GM12878 (cell line): ENCODE measurements at regions not wholly inside any gene's neighbourhood (a gene's known extent, or its start where the extent isn't known, plus 50 kb on each side); places are given as distances from the start of the nearest gene placed in this dataset.

ENCODE experiments used
- JUND ChIP-seq: IDR thresholded peaks from 2 replicates; pipeline ENCODE4 v1.6.1; 2012; ENCODE audit warnings: low read depth, mild to moderate bottlenecking, low read length, improper control_type of control experiment, moderate library complexity
- NFIC ChIP-seq: IDR thresholded peaks from 2 replicates; pipeline ENCODE4 v1.6.1; 2012; ENCODE audit warnings: low read depth, mild to moderate bottlenecking, inconsistent platforms, low read length, moderate library complexity
- NKRF ChIP-seq: fragments of 450-650 bp; conservative IDR thresholded peaks from 2 replicates; pipeline ENCODE4 v1.6.1; 2017; ENCODE audit warnings: mild to moderate bottlenecking, moderate library complexity
- NR2C2 ChIP-seq: IDR thresholded peaks from 2 replicates; pipeline ENCODE4 v1.6.1; 2011; ENCODE audit warnings: borderline replicate concordance, low read depth; ENCODE audit not compliant: control insufficient read depth, insufficient read length
- POLR2AphosphoS2 ChIP-seq: IDR thresholded peaks from 2 replicates; pipeline ENCODE4 v1.6.1; 2011; ENCODE audit warnings: low read depth, mild to moderate bottlenecking, low read length, improper control_type of control experiment, moderate library complexity
- RAD51 ChIP-seq: fragments of 450-650 bp; IDR thresholded peaks from 2 replicates; pipeline ENCODE4 v1.6.1; 2016; ENCODE audit warnings: moderate library complexity, mild to moderate bottlenecking, inconsistent platforms
- ZBTB11 ChIP-seq: fragments of 450-650 bp; formaldehyde crosslinking; IDR thresholded peaks from 2 replicates; pipeline ENCODE4 v1.5.0; 2022; ENCODE audit warnings: mild to moderate bottlenecking, missing genetic modification characterization
- TF ChIP-seq, protein P1 (sequence below): fragments of 450-650 bp; IDR thresholded peaks from 2 replicates; pipeline ENCODE4 v1.6.1; 2017; ENCODE audit warnings: mild to moderate bottlenecking
- TF ChIP-seq, protein P2 (sequence below): IDR thresholded peaks from 2 replicates; pipeline ENCODE4 v1.6.1; 2012; ENCODE audit warnings: low read length, inconsistent platforms
- TF ChIP-seq, protein P3 (sequence below): fragments of 450-650 bp; IDR thresholded peaks from 2 replicates; pipeline ENCODE4 v1.6.1; 2017; ENCODE audit warnings: low read depth, mild to moderate bottlenecking, moderate library complexity

DNA sequence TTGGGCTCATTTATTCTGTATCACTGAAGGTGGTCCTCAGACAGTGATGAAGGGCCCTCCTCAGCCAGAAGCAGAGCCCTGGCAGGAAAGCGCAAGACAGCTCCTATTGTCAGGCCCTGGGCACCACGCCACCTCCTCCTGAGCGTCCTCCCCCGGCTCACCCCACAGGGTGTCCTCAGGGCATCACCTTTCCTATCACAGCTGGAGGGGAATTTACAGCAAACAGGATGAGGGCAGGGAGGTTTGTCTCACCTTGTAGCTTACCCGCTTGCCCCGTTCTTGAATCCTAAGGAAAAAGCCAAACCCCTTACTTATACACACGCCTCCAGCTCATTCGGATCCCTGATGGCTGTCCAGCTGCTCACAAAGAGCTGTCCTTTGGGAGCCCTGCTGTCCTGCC is 50.2 kb upstream of the LANCL2 start (continued):
- TF ChIP-seq, protein P1, sequence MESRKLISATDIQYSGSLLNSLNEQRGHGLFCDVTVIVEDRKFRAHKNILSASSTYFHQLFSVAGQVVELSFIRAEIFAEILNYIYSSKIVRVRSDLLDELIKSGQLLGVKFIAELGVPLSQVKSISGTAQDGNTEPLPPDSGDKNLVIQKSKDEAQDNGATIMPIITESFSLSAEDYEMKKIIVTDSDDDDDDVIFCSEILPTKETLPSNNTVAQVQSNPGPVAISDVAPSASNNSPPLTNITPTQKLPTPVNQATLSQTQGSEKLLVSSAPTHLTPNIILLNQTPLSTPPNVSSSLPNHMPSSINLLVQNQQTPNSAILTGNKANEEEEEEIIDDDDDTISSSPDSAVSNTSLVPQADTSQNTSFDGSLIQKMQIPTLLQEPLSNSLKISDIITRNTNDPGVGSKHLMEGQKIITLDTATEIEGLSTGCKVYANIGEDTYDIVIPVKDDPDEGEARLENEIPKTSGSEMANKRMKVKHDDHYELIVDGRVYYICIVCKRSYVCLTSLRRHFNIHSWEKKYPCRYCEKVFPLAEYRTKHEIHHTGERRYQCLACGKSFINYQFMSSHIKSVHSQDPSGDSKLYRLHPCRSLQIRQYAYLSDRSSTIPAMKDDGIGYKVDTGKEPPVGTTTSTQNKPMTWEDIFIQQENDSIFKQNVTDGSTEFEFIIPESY, result no peak
- no peak for TF ChIP-seq RAD51
- no peak for TF ChIP-seq ZBTB11 (CRISPR knock-in tag)
- TF ChIP-seq, protein P2, sequence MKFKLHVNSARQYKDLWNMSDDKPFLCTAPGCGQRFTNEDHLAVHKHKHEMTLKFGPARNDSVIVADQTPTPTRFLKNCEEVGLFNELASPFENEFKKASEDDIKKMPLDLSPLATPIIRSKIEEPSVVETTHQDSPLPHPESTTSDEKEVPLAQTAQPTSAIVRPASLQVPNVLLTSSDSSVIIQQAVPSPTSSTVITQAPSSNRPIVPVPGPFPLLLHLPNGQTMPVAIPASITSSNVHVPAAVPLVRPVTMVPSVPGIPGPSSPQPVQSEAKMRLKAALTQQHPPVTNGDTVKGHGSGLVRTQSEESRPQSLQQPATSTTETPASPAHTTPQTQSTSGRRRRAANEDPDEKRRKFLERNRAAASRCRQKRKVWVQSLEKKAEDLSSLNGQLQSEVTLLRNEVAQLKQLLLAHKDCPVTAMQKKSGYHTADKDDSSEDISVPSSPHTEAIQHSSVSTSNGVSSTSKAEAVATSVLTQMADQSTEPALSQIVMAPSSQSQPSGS, result no peak
- no peak for TF ChIP-seq NFIC
- TF ChIP-seq JUND, result no peak
- no peak for TF ChIP-seq NR2C2
- TF ChIP-seq NKRF, result no peak
- TF ChIP-seq POLR2AphosphoS2, result no peak
- TF ChIP-seq, protein P3, sequence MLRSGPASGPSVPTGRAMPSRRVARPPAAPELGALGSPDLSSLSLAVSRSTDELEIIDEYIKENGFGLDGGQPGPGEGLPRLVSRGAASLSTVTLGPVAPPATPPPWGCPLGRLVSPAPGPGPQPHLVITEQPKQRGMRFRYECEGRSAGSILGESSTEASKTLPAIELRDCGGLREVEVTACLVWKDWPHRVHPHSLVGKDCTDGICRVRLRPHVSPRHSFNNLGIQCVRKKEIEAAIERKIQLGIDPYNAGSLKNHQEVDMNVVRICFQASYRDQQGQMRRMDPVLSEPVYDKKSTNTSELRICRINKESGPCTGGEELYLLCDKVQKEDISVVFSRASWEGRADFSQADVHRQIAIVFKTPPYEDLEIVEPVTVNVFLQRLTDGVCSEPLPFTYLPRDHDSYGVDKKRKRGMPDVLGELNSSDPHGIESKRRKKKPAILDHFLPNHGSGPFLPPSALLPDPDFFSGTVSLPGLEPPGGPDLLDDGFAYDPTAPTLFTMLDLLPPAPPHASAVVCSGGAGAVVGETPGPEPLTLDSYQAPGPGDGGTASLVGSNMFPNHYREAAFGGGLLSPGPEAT, result no peak
